HEK293 (cell line): ENCODE measurements at regions not wholly inside any gene's neighbourhood (a gene's known extent, or its start where the extent isn't known, plus 50 kb on each side); places are given as distances from the start of the nearest gene placed in this dataset.

Source experiments
- ATF2 ChIP-seq: fragments of 450-650 bp; formaldehyde crosslinking; IDR thresholded peaks from 2 replicates; pipeline ENCODE4 v1.5.1; 2016; ENCODE audit warnings: missing biosample characterization, missing genetic modification characterization, low read depth
- CTCF ChIP-seq: fragments of 450-650 bp; formaldehyde crosslinking; IDR thresholded peaks from 2 replicates; pipeline ENCODE4 v1.5.1; 2016; ENCODE audit warnings: missing biosample characterization, missing genetic modification characterization
- MEIS1 ChIP-seq: sonication (generic); formaldehyde crosslinking; IDR thresholded peaks from 2 replicates; pipeline ENCODE4 v1.8.1; 2022; ENCODE audit warnings: missing genetic modification reagents, mild to moderate bottlenecking, borderline replicate concordance
- REST ChIP-seq: fragments of 450-650 bp; formaldehyde crosslinking; IDR thresholded peaks from 2 replicates; pipeline ENCODE4 v1.5.1; 2016; ENCODE audit warnings: missing biosample characterization, missing genetic modification characterization
- TRIM28 ChIP-seq: IDR thresholded peaks from 2 replicates; pipeline ENCODE4 v1.6.1; 2011; ENCODE audit warnings: low read length, control low read depth, borderline replicate concordance
- ZBTB10 ChIP-seq: fragments of 450-650 bp; formaldehyde crosslinking; IDR thresholded peaks from 2 replicates; pipeline ENCODE4 v1.5.1; 2016; ENCODE audit warnings: missing biosample characterization, missing genetic modification characterization
- ZNF341 ChIP-seq: fragments of 450-650 bp; formaldehyde crosslinking; IDR thresholded peaks from 2 replicates; pipeline ENCODE4; 2016; ENCODE audit warnings: low read depth, missing biosample characterization, missing genetic modification characterization
- ZNF580 ChIP-seq: fragments of 450-650 bp; formaldehyde crosslinking; IDR thresholded peaks from 2 replicates; pipeline ENCODE4 v1.5.1; 2016; ENCODE audit warnings: missing biosample characterization, missing genetic modification characterization
- ZNF664 ChIP-seq: fragments of 450-650 bp; formaldehyde crosslinking; IDR thresholded peaks from 2 replicates; pipeline ENCODE4 v1.5.1; 2016; ENCODE audit warnings: missing biosample characterization, missing genetic modification characterization

- no peak for TF ChIP-seq ZBTB10
- TF ChIP-seq REST (tag by site-specific recombination): no peak
- TF ChIP-seq CTCF: no peak
- no peak for TF ChIP-seq TRIM28
- no peak for TF ChIP-seq ZNF664 (tag by site-specific recombination)
- no peak for TF ChIP-seq ZNF341
- TF ChIP-seq MEIS1: no peak
- no peak for TF ChIP-seq ZNF580 (tag by site-specific recombination)
- TF ChIP-seq ATF2: no peak
These were observed 177.6 kb upstream of the UBE3A start for GRCh38 chr15:25616471-25616870.
